ENCODE measurements at regions not wholly inside any gene's neighbourhood (a gene's known extent, or its start where the extent isn't known, plus 50 kb on each side); places are given as distances from the start of the nearest gene placed in this dataset.
"Not testable (repeated sequence)": the region's sequence is repeated elsewhere in the genome, so short reads cannot be mapped to it uniquely, and the experiment has no call there.

DNA sequence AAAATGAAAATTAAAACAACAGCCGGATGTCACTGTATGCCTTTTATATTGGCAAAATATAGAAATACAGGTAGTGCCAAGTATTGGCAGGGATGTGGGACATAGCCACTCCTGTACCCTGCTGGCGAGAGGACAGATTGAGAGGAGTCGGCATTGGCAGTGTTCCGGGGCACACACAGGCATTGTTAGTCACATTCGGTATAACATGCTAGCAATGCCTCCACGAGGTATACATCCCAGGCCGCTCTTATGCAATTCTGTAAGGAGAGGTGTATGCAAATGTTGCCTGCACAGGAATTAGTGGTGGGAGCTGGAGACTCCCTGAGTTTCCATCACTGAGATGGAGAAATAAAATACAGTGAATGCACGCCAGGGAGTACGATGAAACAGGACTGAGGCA is 99.4 kb upstream of the DLG1 start:
- Mint-ChIP-seq H3K27me3 (ENCODE audit: low read depth) (no peaks in the 10 kb centered on the region), H3K4me3 (no peak overlapping the region), H3K36me3 (ENCODE audit: low read depth) (no peaks in the 10 kb centered on the region), H3K9me3 (no peaks in the 10 kb centered on the region), H3K4me1 (no peaks in the 10 kb centered on the region), H3K27ac (ENCODE audit: unreplicated experiment) (no peak overlapping the region)
- DNase-seq (ENCODE audit: low read depth, low spot score): no peak
- TF ChIP-seq, protein P1, sequence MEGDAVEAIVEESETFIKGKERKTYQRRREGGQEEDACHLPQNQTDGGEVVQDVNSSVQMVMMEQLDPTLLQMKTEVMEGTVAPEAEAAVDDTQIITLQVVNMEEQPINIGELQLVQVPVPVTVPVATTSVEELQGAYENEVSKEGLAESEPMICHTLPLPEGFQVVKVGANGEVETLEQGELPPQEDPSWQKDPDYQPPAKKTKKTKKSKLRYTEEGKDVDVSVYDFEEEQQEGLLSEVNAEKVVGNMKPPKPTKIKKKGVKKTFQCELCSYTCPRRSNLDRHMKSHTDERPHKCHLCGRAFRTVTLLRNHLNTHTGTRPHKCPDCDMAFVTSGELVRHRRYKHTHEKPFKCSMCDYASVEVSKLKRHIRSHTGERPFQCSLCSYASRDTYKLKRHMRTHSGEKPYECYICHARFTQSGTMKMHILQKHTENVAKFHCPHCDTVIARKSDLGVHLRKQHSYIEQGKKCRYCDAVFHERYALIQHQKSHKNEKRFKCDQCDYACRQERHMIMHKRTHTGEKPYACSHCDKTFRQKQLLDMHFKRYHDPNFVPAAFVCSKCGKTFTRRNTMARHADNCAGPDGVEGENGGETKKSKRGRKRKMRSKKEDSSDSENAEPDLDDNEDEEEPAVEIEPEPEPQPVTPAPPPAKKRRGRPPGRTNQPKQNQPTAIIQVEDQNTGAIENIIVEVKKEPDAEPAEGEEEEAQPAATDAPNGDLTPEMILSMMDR (conservative IDR thresholded peaks at IDR 0.05): no peak

DNA sequence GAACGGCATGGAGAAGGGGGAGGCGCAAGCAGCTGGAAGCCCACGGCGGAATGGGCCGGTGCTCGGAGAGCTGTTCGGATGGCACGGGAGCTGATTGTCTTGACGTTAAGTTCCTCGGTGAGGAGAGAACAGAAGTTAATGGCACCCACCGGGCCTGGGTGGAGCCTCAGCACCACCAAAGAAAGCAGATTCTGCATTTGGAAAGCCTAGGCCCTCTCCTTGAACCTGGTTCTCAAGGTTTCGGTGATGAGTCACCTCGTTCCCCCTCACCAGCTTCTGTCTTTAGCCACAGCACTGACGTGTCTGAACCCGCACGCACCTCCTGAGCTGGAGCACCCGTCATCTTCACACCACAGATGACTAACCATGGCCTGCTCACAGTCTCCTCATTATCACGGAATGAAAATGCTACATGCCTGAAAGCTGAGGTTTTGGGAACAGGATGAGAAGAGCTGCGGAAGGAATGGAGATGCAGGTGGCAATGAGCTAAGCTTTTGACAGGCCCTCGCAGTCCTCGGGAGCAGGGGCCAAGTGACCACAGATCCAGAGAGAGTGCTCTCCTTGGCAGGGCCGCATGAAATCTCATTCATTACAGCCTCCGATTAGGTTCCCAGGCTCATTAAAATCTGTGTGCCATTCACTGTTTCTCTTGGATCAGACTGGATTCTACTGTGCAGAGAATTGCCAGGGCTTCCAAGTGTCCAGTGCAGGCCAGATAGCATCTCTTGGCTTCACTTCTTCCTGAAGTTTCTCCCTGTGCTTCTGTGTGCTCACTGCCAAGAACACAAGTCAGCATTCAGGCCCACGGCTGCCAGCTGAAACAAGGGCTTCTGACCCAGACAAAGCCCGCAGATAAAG is 96.3 kb upstream of the DLG1 start:
- Mint-ChIP-seq H3K4me3 (no peak overlapping the region), H3K9me3 (no peaks in the 10 kb centered on the region), H3K36me3 (ENCODE audit: low read depth) (no peaks in the 10 kb centered on the region), H3K4me1 (no peaks in the 10 kb centered on the region), H3K27me3 (ENCODE audit: low read depth) (peaks cover 4% of the 10 kb centered on the region), H3K27ac (ENCODE audit: unreplicated experiment) (peak overlapping the region; percentile 37)
- TF ChIP-seq, protein P1 (conservative IDR thresholded peaks at IDR 0.05): no peak
- DNase-seq (ENCODE audit: low read depth, low spot score): no peak

DNA sequence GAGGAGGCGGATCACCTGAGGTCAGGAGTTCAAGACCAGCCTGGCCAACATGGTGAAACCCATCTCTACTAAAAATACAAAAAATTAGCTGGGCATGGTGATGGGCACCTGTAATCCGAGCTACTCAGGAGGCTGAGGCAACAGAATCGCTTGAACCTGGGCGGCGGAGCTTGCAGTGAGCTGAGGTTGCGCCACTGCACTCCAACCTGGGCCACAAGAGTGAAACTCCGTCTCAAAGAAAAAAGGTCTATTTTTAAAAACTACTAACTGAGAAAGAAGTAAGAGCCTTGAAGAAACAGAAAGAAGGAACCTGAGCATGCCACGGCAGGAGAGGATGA is 95.7 kb upstream of the DLG1 start:
- H3K27me3 Mint-ChIP-seq (ENCODE audit: low read depth); H3K9me3 Mint-ChIP-seq; DNase-seq (ENCODE audit: low read depth, low spot score); H3K36me3 Mint-ChIP-seq (ENCODE audit: low read depth); H3K4me3 Mint-ChIP-seq; H3K27ac Mint-ChIP-seq (ENCODE audit: unreplicated experiment); H3K4me1 Mint-ChIP-seq: not testable (repeated sequence)

DNA sequence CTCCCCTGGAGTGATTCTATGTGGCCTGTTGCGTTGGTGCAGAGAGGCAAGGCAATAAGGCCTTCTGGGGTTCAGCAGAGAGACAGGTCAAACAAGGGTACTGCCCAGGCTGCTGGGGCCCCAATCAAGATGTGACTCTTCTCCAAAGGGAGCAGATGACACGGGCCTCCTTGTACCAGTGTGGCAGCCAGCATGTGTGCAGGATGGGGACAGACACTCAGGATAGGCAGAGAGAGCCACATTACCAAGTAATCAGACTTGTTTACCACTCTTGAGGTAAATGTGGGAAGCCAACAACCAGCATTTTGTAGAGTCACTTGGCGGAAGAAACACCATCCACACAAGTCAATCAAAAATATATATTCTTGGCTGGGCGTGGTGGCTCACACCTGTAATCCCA is 95.3 kb upstream of the DLG1 start:
- Mint-ChIP-seq H3K4me3 (no peak overlapping the region), H3K36me3 (ENCODE audit: low read depth) (no peaks in the 10 kb centered on the region), H3K27me3 (ENCODE audit: low read depth) (peaks cover 8% of the 10 kb centered on the region), H3K9me3 (peaks cover 2% of the 10 kb centered on the region), H3K4me1 (no peaks in the 10 kb centered on the region), H3K27ac (ENCODE audit: unreplicated experiment) (no peak overlapping the region)
- TF ChIP-seq, protein P1 (conservative IDR thresholded peaks at IDR 0.05): no peak
- no peak for DNase-seq (ENCODE audit: low read depth, low spot score)

DNA sequence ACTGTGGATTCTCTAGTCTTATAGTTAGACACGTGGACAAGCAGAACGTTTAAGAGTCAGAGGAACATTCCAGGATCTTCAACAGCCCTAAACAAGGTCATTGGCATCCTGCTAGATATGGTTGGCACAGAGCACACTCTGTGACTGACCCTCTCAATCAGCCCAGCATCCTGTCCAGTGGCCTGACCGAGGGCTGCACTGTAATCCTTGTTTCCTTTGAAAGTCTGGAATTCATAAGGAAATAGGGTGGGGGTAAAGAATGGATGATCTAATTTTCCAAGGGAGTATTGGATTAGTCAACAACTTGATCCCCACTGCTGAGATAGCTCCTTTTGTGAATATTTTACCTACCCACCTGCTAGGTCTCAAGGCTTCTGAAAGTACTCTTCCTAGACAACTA is 94.5 kb upstream of the DLG1 start:
- Mint-ChIP-seq H3K4me3 (no peak overlapping the region), H3K9me3 (peaks cover 2% of the 10 kb centered on the region), H3K27ac (ENCODE audit: unreplicated experiment) (no peak overlapping the region), H3K27me3 (ENCODE audit: low read depth) (peaks cover 15% of the 10 kb centered on the region), H3K4me1 (no peaks in the 10 kb centered on the region), H3K36me3 (ENCODE audit: low read depth) (no peaks in the 10 kb centered on the region)
- DNase-seq (ENCODE audit: low read depth, low spot score): no peak
- TF ChIP-seq, protein P1 (conservative IDR thresholded peaks at IDR 0.05): no peak

DNA sequence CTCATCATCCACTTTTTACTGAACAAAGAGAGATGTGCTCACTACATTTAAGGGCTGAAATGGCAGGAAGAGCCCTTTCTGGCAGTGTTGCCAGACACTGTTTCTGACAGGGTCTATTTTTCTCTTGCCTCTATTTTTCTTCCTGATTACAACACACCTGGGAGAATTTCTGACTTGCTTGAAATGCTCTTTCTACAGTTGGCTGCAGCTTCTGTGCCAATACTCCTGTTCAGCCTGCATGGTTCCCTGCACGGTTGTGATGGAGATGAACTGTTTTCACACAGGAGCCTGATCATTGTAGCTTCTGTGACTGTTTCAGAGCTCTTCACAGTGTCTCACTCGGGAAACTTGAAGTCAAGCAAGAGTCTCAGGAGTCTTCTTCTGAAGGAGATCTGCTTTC is 83.0 kb upstream of the DLG1 start:
- Mint-ChIP-seq H3K27me3 (ENCODE audit: low read depth) (peaks cover 9% of the 10 kb centered on the region), H3K9me3 (no peaks in the 10 kb centered on the region), H3K36me3 (ENCODE audit: low read depth) (no peaks in the 10 kb centered on the region), H3K4me3 (no peak overlapping the region), H3K27ac (ENCODE audit: unreplicated experiment) (no peak overlapping the region), H3K4me1 (peaks cover 9% of the 10 kb centered on the region)
- TF ChIP-seq, protein P1 (conservative IDR thresholded peaks at IDR 0.05): no peak
- DNase-seq (ENCODE audit: low read depth, low spot score): no peak
